HepG2 (cell line): ENCODE measurements at regions not wholly inside any gene's neighbourhood (a gene's known extent, or its start where the extent isn't known, plus 50 kb on each side); places are given as distances from the start of the nearest gene placed in this dataset.

Source experiments
- ATAC-seq: fragments of 200-7000 bp; cut with Tn5 transposase; 3 replicates; pipeline ENCODE4 v1.9.1; 2020; ENCODE audit warnings: mild to moderate bottlenecking, moderate library complexity
- BruUV-seq: library from RNA; stranded (reverse); fragments of 400-500 nt; replicated peaks from 2 replicates; lab custom pipeline; 2021; lab: Mats Ljungman, UMichigan
- CTCF ChIA-PET: fragments of 300-600 bp; formaldehyde crosslinking; extraction: SDS; loops from one replicate; lab custom pipeline; 2021; ENCODE audit warnings: low total read pairs, inconsistent platforms, low intra/inter-chr PET ratio; lab: Yijun Ruan, JAX
- POLR2A ChIA-PET: fragments of 350-600 bp; sonication (Branson Sonifier 250); formaldehyde crosslinking; loops from one replicate; lab custom pipeline; 2020; ENCODE audit warnings: antibody characterized with exemption, inconsistent platforms; lab: Yijun Ruan, JAX
- DNase-seq: peaks from one replicate; pipeline ENCODE4 v3.0.0-alpha.2; 2015; ENCODE audit warnings: low spot score
- FAIRE-seq: peaks from 3 replicates; lab custom pipeline; 2011; peaks lifted over from hg19 to GRCh38; lab: Jason Lieb, UNC
- H2AFZ ChIP-seq: one replicate; pipeline ENCODE4 v1.6.1; 2011; ENCODE audit warnings: low read length, inconsistent platforms
- H3K27ac ChIP-seq: fragments of 300-600 bp; 3 replicates; pipeline ENCODE4 v1.8.0; 2011; ENCODE audit warnings: mixed run types, mild to moderate bottlenecking, mixed read lengths, low read length, inconsistent platforms; ENCODE audit not compliant: insufficient read depth; ENCODE audit errors: extremely low read length
- H3K27me3 ChIP-seq, 2 experiments: fragments of 200-600 bp in 1 of 2; 2 replicates in 1 of 2; 3 replicates in 1 of 2; pipeline versions ENCODE4 v1.6.0 to v1.8.0; 2011; ENCODE audit warnings: low read length in 2 of 2, mild to moderate bottlenecking in 2 of 2, moderate library complexity in 2 of 2, inconsistent platforms in 1 of 2; ENCODE audit not compliant: insufficient read depth in 2 of 2, control insufficient read depth in 1 of 2
- H3K36me3 ChIP-seq, 2 experiments: fragments of 200-600 bp in 1 of 2; replicated peaks in 1 of 2; 2 replicates in 1 of 2; 3 replicates in 1 of 2; pipeline versions ENCODE4 v1.5.1 to v1.8.0; 2011; ENCODE audit warnings: low read length in 2 of 2, inconsistent platforms in 1 of 2; ENCODE audit not compliant: insufficient read depth in 2 of 2, control insufficient read depth in 1 of 2
- H3K4me1 ChIP-seq: 2 replicates; pipeline ENCODE4 v1.5.1; 2012; ENCODE audit warnings: low read length, inconsistent platforms; ENCODE audit not compliant: insufficient read depth
- H3K4me2 ChIP-seq: 2 replicates; pipeline ENCODE4 v1.6.0; 2011; ENCODE audit warnings: low read depth, low read length, inconsistent platforms
- H3K4me3 ChIP-seq, 3 experiments: fragments of 200-600 bp in 1 of 3; sonication (generic), shearing (Covaris generic) in 1 of 3; replicated peaks in 1 of 3; 2 replicates each; pipeline ENCODE4 v1.5.1; 2011 to 2016; ENCODE audit warnings: low read length in 3 of 3, inconsistent platforms in 2 of 3, low read depth in 2 of 3, mild to moderate bottlenecking in 2 of 3, control low read depth in 1 of 3, mixed read lengths in 1 of 3; ENCODE audit not compliant: insufficient read depth in 1 of 3
- H3K79me2 ChIP-seq: one replicate; pipeline ENCODE4 v1.6.1; 2011; ENCODE audit warnings: low read length, inconsistent platforms; ENCODE audit not compliant: insufficient read depth
- H3K9ac ChIP-seq: 2 replicates; pipeline ENCODE4 v1.6.0; 2011; ENCODE audit warnings: mild to moderate bottlenecking, low read depth, low read length, inconsistent platforms; ENCODE audit not compliant: insufficient read depth
- H3K9me3 ChIP-seq: 2 replicates; pipeline ENCODE4 v1.5.1; 2012; ENCODE audit warnings: mild to moderate bottlenecking, low read length
- H4K20me1 ChIP-seq: 2 replicates; pipeline ENCODE4 v1.6.0; 2011; ENCODE audit warnings: inconsistent platforms, mild to moderate bottlenecking, low read length, moderate library complexity; ENCODE audit not compliant: insufficient read depth
- AHR ChIP-seq: IDR thresholded peaks from 2 replicates; pipeline ENCODE4 v1.6.1; 2018; ENCODE audit warnings: missing genetic modification reagents, missing compliant biosample characterization
- ELF1 ChIP-seq: sonication (generic); formaldehyde crosslinking; IDR thresholded peaks from 2 replicates; pipeline ENCODE4 v1.4.0; 2020; ENCODE audit warnings: missing genetic modification reagents
- ISX ChIP-seq: sonication (generic); formaldehyde crosslinking; conservative IDR thresholded peaks from 2 replicates; pipeline ENCODE4 v1.5.0; 2020; ENCODE audit warnings: missing genetic modification reagents
- KAT2B ChIP-seq: fragments of 150-350 bp; IDR thresholded peaks from 2 replicates; pipeline ENCODE4 v1.6.1; 2014; ENCODE audit warnings: low read depth, low read length, borderline replicate concordance
- MEIS2 ChIP-seq: sonication (generic); formaldehyde crosslinking; IDR thresholded peaks from 2 replicates; pipeline ENCODE4 v1.9.0; 2021; ENCODE audit warnings: mild to moderate bottlenecking, missing genetic modification reagents
- MYNN ChIP-seq: sonication (generic); formaldehyde crosslinking; IDR thresholded peaks from 2 replicates; pipeline ENCODE4 v1.4.0; 2020; ENCODE audit warnings: mild to moderate bottlenecking, low read depth, missing genetic modification reagents
- NR3C1 ChIP-seq: sonication (generic); formaldehyde crosslinking; IDR thresholded peaks from 2 replicates; pipeline ENCODE4 v1.4.0; 2020; ENCODE audit warnings: missing genetic modification reagents
- RAD51 ChIP-seq: fragments of 450-650 bp; IDR thresholded peaks from 2 replicates; pipeline ENCODE4 v1.6.1; 2016; ENCODE audit warnings: borderline replicate concordance
- SUZ12 ChIP-seq: fragments of 150-350 bp; IDR thresholded peaks from 2 replicates; pipeline ENCODE4 v1.6.1; 2014; ENCODE audit warnings: low read depth, low read length
- ZNF264 ChIP-seq: sonication (generic); formaldehyde crosslinking; IDR thresholded peaks from 2 replicates; pipeline ENCODE4 v1.4.0; 2020; ENCODE audit warnings: missing genetic modification reagents
- ZNF619 ChIP-seq: sonication (generic); formaldehyde crosslinking; IDR thresholded peaks from 2 replicates; pipeline ENCODE4 v1.4.0; 2020; ENCODE audit warnings: mild to moderate bottlenecking, missing genetic modification reagents
- ZNF644 ChIP-seq: IDR thresholded peaks from 2 replicates; pipeline ENCODE4 v1.6.1; 2016; ENCODE audit warnings: low read depth
- ZNF772 ChIP-seq: sonication (generic); formaldehyde crosslinking; IDR thresholded peaks from 2 replicates; pipeline ENCODE4 v1.5.0; 2020; ENCODE audit warnings: mild to moderate bottlenecking, missing genetic modification reagents
- ZSCAN29 ChIP-seq: sonication (generic); formaldehyde crosslinking; conservative IDR thresholded peaks from 2 replicates; pipeline ENCODE4 v1.4.0; 2020; ENCODE audit warnings: mild to moderate bottlenecking, missing genetic modification reagents
- WGBS: methylation state at CpG from one replicate; pipeline ENCODE4 v1.1.6; 2017; ENCODE audit warnings: low lambda C conversion rate; 5-methylcytosine and 5-hydroxymethylcytosine counted together
- in situ Hi-C: cut with HindIII; loops from 2 replicates; pipeline ENCODE4 v1.10.0; 2017; ENCODE audit warnings: low pct_unique_long_range_greater_than_20kb; ENCODE audit not compliant: extremely low pct_ligation_motif_present
- intact Hi-C: fragments of 100-400 bp; cut with micrococcal nuclease; formaldehyde crosslinking; loops from one replicate; pipeline ENCODE4 v1.10.0; 2022; ENCODE audit not compliant: unreplicated experiment
- TF ChIP-seq, protein P1 (sequence below): IDR thresholded peaks from 2 replicates; pipeline ENCODE4 v1.6.1; 2012; ENCODE audit warnings: inconsistent platforms
- TF ChIP-seq, protein P2 (sequence below): sonication (generic); formaldehyde crosslinking; IDR thresholded peaks from 2 replicates; pipeline ENCODE4 v1.8.1; 2022; ENCODE audit warnings: mild to moderate bottlenecking, missing genetic modification reagents

DNA sequence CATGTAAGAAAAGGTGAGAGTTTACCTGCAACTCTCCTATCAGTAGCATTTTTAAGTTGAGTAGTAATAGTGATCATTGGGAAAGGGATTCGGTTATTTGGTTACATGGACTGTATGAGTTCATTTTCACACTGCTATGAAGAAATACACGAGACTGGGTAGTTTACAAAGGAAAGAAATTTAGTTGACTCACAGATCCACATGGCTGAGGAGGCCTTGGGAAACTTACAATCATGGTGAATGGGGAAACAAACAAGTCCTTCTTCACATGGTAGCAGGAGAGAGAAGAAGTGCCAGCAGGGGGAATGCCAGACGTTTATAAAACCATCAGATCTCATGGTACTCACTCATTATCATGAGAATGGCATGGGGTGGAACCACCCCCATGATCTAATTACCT, 59.3 kb upstream of the FBXO28 start:
- no peak for ATAC-seq
- WGBS = 18% methylated on average over 3 of the region's 3 CpGs

DNA sequence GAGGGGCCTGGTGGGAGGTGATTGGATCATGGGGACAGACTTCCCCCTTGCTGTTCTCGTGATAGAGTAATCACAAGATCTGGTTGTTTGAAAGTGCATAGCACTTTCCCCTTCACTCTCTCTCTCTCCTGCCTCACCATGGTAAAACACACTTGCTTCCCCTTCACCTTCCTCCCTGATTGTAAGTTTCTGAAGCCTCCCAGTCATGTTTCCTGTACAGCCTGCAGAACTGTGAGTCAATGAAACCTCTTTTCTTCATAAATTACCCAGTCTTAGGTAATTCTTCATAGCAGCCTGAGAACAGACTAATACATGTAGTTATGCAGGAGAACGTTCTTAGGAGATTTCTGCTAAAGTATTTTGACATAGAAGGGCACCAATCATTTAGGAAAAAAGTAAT, 59.9 kb upstream of the FBXO28 start:
- H3K4me3 ChIP-seq = no peak overlapping the region
- H3K79me2 ChIP-seq = no peaks in the 10 kb centered on the region
- TF ChIP-seq ISX (CRISPR knock-in tag) (no peak), KAT2B (no peak), NR3C1 (CRISPR knock-in tag) (no peak), ELF1 (CRISPR knock-in tag) (no peak)
- TF ChIP-seq, protein P1, sequence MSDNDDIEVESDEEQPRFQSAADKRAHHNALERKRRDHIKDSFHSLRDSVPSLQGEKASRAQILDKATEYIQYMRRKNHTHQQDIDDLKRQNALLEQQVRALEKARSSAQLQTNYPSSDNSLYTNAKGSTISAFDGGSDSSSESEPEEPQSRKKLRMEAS = no peak
- no peak overlapping the region for H3K9ac ChIP-seq
- intact Hi-C loops = no loop called here
- ChIA-PET POLR2A (no interaction called here), CTCF (no interaction called here)
- ATAC-seq (no peak), DNase-seq (no peak), FAIRE-seq (no peak)
- no TSS peak for BruUV-seq
- no peak overlapping the region for H2AFZ ChIP-seq
- H3K9me3 ChIP-seq = no peaks in the 10 kb centered on the region
- WGBS = 15% methylated on average over 2 of the region's 2 CpGs
- peaks cover 15% of the 10 kb centered on the region for H3K4me1 ChIP-seq
- H3K27ac ChIP-seq = no peak overlapping the region
- H3K4me2 ChIP-seq = no peak overlapping the region
- no peaks in the 10 kb centered on the region; a peak in 1 of 5 replicates for H3K27me3 ChIP-seq
- H4K20me1 ChIP-seq = no peaks in the 10 kb centered on the region
- H3K36me3 ChIP-seq = no peaks in the 10 kb centered on the region
- in situ Hi-C loops = loop anchor here (5.0 kb wide), 1 partner anchor 357 kb away; no protein-coding TSS in a partner anchor

More for the DNA sequence above, 59.3 kb upstream of the FBXO28 start:
- DNase-seq (no peak), FAIRE-seq (no peak)
- BruUV-seq = no TSS peak
- CTCF ChIA-PET = no interaction called here
- peaks cover 15% of the 10 kb centered on the region for H3K4me1 ChIP-seq
- H3K79me2 ChIP-seq = no peaks in the 10 kb centered on the region
- H3K36me3 ChIP-seq = no peaks in the 10 kb centered on the region
- H3K27me3 ChIP-seq = no peaks in the 10 kb centered on the region; a peak in 1 of 5 replicates
- H3K27ac ChIP-seq = no peak overlapping the region
- POLR2A ChIA-PET = no interaction called here
- no peak for TF ChIP-seq ZNF264 (CRISPR knock-in tag)
- no peak for TF ChIP-seq ZNF772 (CRISPR knock-in tag)
- no peak for TF ChIP-seq ZNF644
- TF ChIP-seq ZNF619 (CRISPR knock-in tag) = no peak
- no peak for TF ChIP-seq MYNN (CRISPR knock-in tag)
- TF ChIP-seq AHR = no peak
- no peak for TF ChIP-seq SUZ12
- TF ChIP-seq ZSCAN29 = no peak
- TF ChIP-seq, protein P2, sequence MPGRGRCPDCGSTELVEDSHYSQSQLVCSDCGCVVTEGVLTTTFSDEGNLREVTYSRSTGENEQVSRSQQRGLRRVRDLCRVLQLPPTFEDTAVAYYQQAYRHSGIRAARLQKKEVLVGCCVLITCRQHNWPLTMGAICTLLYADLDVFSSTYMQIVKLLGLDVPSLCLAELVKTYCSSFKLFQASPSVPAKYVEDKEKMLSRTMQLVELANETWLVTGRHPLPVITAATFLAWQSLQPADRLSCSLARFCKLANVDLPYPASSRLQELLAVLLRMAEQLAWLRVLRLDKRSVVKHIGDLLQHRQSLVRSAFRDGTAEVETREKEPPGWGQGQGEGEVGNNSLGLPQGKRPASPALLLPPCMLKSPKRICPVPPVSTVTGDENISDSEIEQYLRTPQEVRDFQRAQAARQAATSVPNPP (CRISPR knock-in tag) = no peak
- TF ChIP-seq RAD51 = no peak
- no peak for TF ChIP-seq MEIS2 (CRISPR knock-in tag)
- intact Hi-C loops (no loop called here), in situ Hi-C loops (loop anchor here (5.0 kb wide), 1 partner anchor 357 kb away; no protein-coding TSS in a partner anchor)
- no peak overlapping the region for H3K4me3 ChIP-seq
- no peak overlapping the region for H3K9ac ChIP-seq
- no peak overlapping the region for H3K4me2 ChIP-seq
- H3K9me3 ChIP-seq = no peaks in the 10 kb centered on the region
- H4K20me1 ChIP-seq = no peaks in the 10 kb centered on the region
- H2AFZ ChIP-seq = no peak overlapping the region
